ENCODE measurements at regions not wholly inside any gene's neighbourhood (a gene's known extent, or its start where the extent isn't known, plus 50 kb on each side); places are given as distances from the start of the nearest gene placed in this dataset.

- Histone ChIP-seq H3K9me3 (replicated peaks; ENCODE audit: insufficient read depth, low read length) (no peaks in the 10 kb centered on the region), H2AFZ (ENCODE audit: low read length) (no peak overlapping the region), H3K27ac (ENCODE audit: low read length) (no peak overlapping the region), H3K36me3 (replicated peaks; ENCODE audit: insufficient read depth, low read length) (no peaks in the 10 kb centered on the region), H3K9me2 (replicated peaks; ENCODE audit: insufficient read depth, low read length) (no peaks in the 10 kb centered on the region), H4K20me1 (ENCODE audit: insufficient read depth, low read length) (no peaks in the 10 kb centered on the region), H3F3A (ENCODE audit: insufficient read depth, low read length) (no peaks in the 10 kb centered on the region), H3K27me3 (replicated peaks; ENCODE audit: insufficient read depth, low read length) (no peaks in the 10 kb centered on the region), H3K4me3 (ENCODE audit: low read length) (no peak overlapping the region), H3K4me1 (ENCODE audit: low read length) (0 out of 2 replicates have a peak, but pooled peaks cover 8% of the 10 kb centered on the region), H3K79me2 (ENCODE audit: low read length) (no peaks in the 10 kb centered on the region), H3K4me2 (ENCODE audit: low read depth, low read length) (no peak overlapping the region), H3K9ac (ENCODE audit: low read length) (no peak overlapping the region)
- no peak for DNase-seq
- TF ChIP-seq EZH2phosphoT487 (IDR thresholded peaks at IDR 0.05; ENCODE audit: low read length), result no peak
- TF ChIP-seq CTCF (IDR thresholded peaks at IDR 0.05; ENCODE audit: low read length), result no peak
- no peak for TF ChIP-seq EZH2 (optimal IDR thresholded peaks at IDR 0.05; ENCODE audit: low read depth, low read length)
Observed at GRCh38 chr9:88742483-88742882, 207.5 kb downstream of the NXNL2 start.

- Histone ChIP-seq H3K9ac (ENCODE audit: low read length) (no peak overlapping the region), H3K9me3 (replicated peaks; ENCODE audit: insufficient read depth, low read length) (no peaks in the 10 kb centered on the region), H2AFZ (ENCODE audit: low read length) (no peak overlapping the region), H3K4me2 (ENCODE audit: low read depth, low read length) (no peak overlapping the region), H4K20me1 (ENCODE audit: insufficient read depth, low read length) (no peaks in the 10 kb centered on the region), H3K36me3 (replicated peaks; ENCODE audit: insufficient read depth, low read length) (no peaks in the 10 kb centered on the region), H3K27me3 (replicated peaks; ENCODE audit: insufficient read depth, low read length) (no peaks in the 10 kb centered on the region), H3F3A (ENCODE audit: insufficient read depth, low read length) (no peaks in the 10 kb centered on the region), H3K79me2 (ENCODE audit: low read length) (no peaks in the 10 kb centered on the region), H3K27ac (ENCODE audit: low read length) (no peak overlapping the region), H3K9me2 (replicated peaks; ENCODE audit: insufficient read depth, low read length) (no peaks in the 10 kb centered on the region), H3K4me1 (ENCODE audit: low read length) (0 out of 2 replicates have a peak, but pooled peaks cover 9% of the 10 kb centered on the region), H3K4me3 (ENCODE audit: low read length) (no peak overlapping the region)
- DNase-seq, result no peak
- TF ChIP-seq EZH2 (optimal IDR thresholded peaks at IDR 0.05; ENCODE audit: low read depth, low read length), result no peak
- TF ChIP-seq CTCF (IDR thresholded peaks at IDR 0.05; ENCODE audit: low read length), result no peak
- TF ChIP-seq EZH2phosphoT487 (IDR thresholded peaks at IDR 0.05; ENCODE audit: low read length), result no peak
Observed at GRCh38 chr9:88742905-88743304, 207.9 kb downstream of the NXNL2 start.

- no peaks in the 10 kb centered on the region for H3K9me2 ChIP-seq (replicated peaks; ENCODE audit: insufficient read depth, low read length)
- no peak overlapping the region for H2AFZ ChIP-seq (ENCODE audit: low read length)
- no peaks in the 10 kb centered on the region for H3K27me3 ChIP-seq (replicated peaks; ENCODE audit: insufficient read depth, low read length)
- H3K9ac ChIP-seq (ENCODE audit: low read length), result no peak overlapping the region
- H3F3A ChIP-seq (ENCODE audit: insufficient read depth, low read length), result no peaks in the 10 kb centered on the region
- H3K36me3 ChIP-seq (replicated peaks; ENCODE audit: insufficient read depth, low read length), result no peaks in the 10 kb centered on the region
- H4K20me1 ChIP-seq (ENCODE audit: insufficient read depth, low read length), result no peaks in the 10 kb centered on the region
- H3K9me3 ChIP-seq (replicated peaks; ENCODE audit: insufficient read depth, low read length), result no peaks in the 10 kb centered on the region
- no peak overlapping the region for H3K4me3 ChIP-seq (ENCODE audit: low read length)
- TF ChIP-seq EZH2 (optimal IDR thresholded peaks at IDR 0.05; ENCODE audit: low read depth, low read length) (no peak), CTCF (IDR thresholded peaks at IDR 0.05; ENCODE audit: low read length) (no peak)
- no peak overlapping the region for H3K27ac ChIP-seq (ENCODE audit: low read length)
- H3K4me2 ChIP-seq (ENCODE audit: low read depth, low read length), result no peak overlapping the region
- no peak for DNase-seq
- H3K79me2 ChIP-seq (ENCODE audit: low read length), result no peaks in the 10 kb centered on the region
- 0 out of 2 replicates have a peak, but pooled peaks cover 9% of the 10 kb centered on the region for H3K4me1 ChIP-seq (ENCODE audit: low read length)
Observed at GRCh38 chr9:88745276-88746001, 210.5 kb downstream of the NXNL2 start.
